ENCODE measurements at regions not wholly inside any gene's neighbourhood (a gene's known extent, or its start where the extent isn't known, plus 50 kb on each side); places are given as distances from the start of the nearest gene placed in this dataset.

- Histone ChIP-seq H3K4me1 (no peaks in the 10 kb centered on the region), H3K4me3 (no peak overlapping the region), H3K27me3 (no peaks in the 10 kb centered on the region), H3K27ac (no peak overlapping the region), H3K9me3 (no peaks in the 10 kb centered on the region), H3K36me3 (no peaks in the 10 kb centered on the region)
- no peak for TF ChIP-seq POLR2A (IDR thresholded peaks at IDR 0.05)
- no peak for TF ChIP-seq CTCF (IDR thresholded peaks at IDR 0.05)
- no peak for DNase-seq
These were observed 160.2 kb upstream of the FGF13 start for GRCh38 chrX:138871739-138872138.

- H3K27me3 ChIP-seq, result no peaks in the 10 kb centered on the region
- no peaks in the 10 kb centered on the region for H3K36me3 ChIP-seq
- H3K9me3 ChIP-seq, result no peaks in the 10 kb centered on the region
- DNase-seq, result no peak
- H3K4me3 ChIP-seq, result no peak overlapping the region
- no peak overlapping the region for H3K27ac ChIP-seq
- TF ChIP-seq POLR2A (IDR thresholded peaks at IDR 0.05), result no peak
- no peak for TF ChIP-seq CTCF (IDR thresholded peaks at IDR 0.05)
- H3K4me1 ChIP-seq, result no peaks in the 10 kb centered on the region
These were observed 155.1 kb upstream of the FGF13 start for GRCh38 chrX:138866643-138867042.

GRCh38 chrX:138865093-138865649, 153.7 kb upstream of the FGF13 start:
- H3K27ac ChIP-seq, result no peak overlapping the region
- no peaks in the 10 kb centered on the region for H3K36me3 ChIP-seq
- H3K4me3 ChIP-seq, result no peak overlapping the region
- H3K27me3 ChIP-seq, result no peaks in the 10 kb centered on the region
- DNase-seq, result no peak
- no peaks in the 10 kb centered on the region for H3K9me3 ChIP-seq
- TF ChIP-seq POLR2A (IDR thresholded peaks at IDR 0.05) (no peak), CTCF (IDR thresholded peaks at IDR 0.05) (no peak)
- no peaks in the 10 kb centered on the region for H3K4me1 ChIP-seq

GRCh38 chrX:138859421-138859820, 147.9 kb upstream of the FGF13 start:
- TF ChIP-seq CTCF (IDR thresholded peaks at IDR 0.05) (no peak), POLR2A (IDR thresholded peaks at IDR 0.05) (no peak)
- no peak overlapping the region for H3K27ac ChIP-seq
- H3K4me3 ChIP-seq, result no peak overlapping the region
- no peak for DNase-seq
- no peaks in the 10 kb centered on the region for H3K9me3 ChIP-seq
- no peaks in the 10 kb centered on the region for H3K36me3 ChIP-seq
- H3K27me3 ChIP-seq, result no peaks in the 10 kb centered on the region
- H3K4me1 ChIP-seq, result no peaks in the 10 kb centered on the region

- Histone ChIP-seq H3K36me3 (no peaks in the 10 kb centered on the region), H3K27ac (no peak overlapping the region), H3K4me1 (no peaks in the 10 kb centered on the region), H3K4me3 (no peak overlapping the region), H3K9me3 (no peaks in the 10 kb centered on the region), H3K27me3 (no peaks in the 10 kb centered on the region)
- TF ChIP-seq POLR2A (IDR thresholded peaks at IDR 0.05), result no peak
- no peak for TF ChIP-seq CTCF (IDR thresholded peaks at IDR 0.05)
- DNase-seq, result no peak
These were observed 147.4 kb upstream of the FGF13 start for GRCh38 chrX:138858951-138859350.

GRCh38 chrX:138858438-138858837, 146.9 kb upstream of the FGF13 start:
- DNase-seq, result no peak
- no peaks in the 10 kb centered on the region for H3K36me3 ChIP-seq
- H3K4me1 ChIP-seq, result no peaks in the 10 kb centered on the region
- H3K9me3 ChIP-seq, result no peaks in the 10 kb centered on the region
- no peak for TF ChIP-seq CTCF (IDR thresholded peaks at IDR 0.05)
- no peak for TF ChIP-seq POLR2A (IDR thresholded peaks at IDR 0.05)
- H3K4me3 ChIP-seq, result no peak overlapping the region
- no peaks in the 10 kb centered on the region for H3K27me3 ChIP-seq
- H3K27ac ChIP-seq, result no peak overlapping the region

All from Peyer's patch (tissue), 4 donors.